ENCODE measurements at regions not wholly inside any gene's neighbourhood (a gene's known extent, or its start where the extent isn't known, plus 50 kb on each side); places are given as distances from the start of the nearest gene placed in this dataset.

DNA sequence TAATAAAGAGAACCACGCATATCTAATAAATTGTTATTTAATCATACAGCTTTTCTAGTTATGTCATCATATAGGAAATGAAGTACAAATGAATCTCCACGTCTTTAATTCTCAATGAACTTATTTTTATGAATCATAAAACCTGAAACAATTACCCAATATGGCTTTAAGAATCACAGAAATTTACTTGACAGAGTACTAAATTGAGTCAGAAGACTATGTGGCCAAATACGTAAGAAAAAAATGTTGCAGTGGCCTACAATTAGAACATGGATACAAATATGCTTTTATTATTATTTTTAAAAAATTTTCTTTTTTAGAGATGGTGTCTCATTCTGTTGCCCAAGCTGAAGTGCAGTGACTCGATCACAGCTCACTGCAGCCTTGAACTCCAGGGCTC lies 584.7 kb upstream of the SLC35B3 start:
- TF ChIP-seq CTCF (IDR thresholded peaks at IDR 0.05), result no peak
- no peak overlapping the region for H3K27ac Mint-ChIP-seq
- DNase-seq (no peak), ATAC-seq (no peak)
- Histone ChIP-seq H3K27me3 (ENCODE audit: control insufficient read depth, insufficient read depth, low read length) (no peaks in the 10 kb centered on the region), H3K4me1 (ENCODE audit: control insufficient read depth, insufficient read depth, low read length) (no peaks in the 10 kb centered on the region), H3K4me3 (ENCODE audit: low read length) (no peak overlapping the region), H3K27ac (ENCODE audit: low read length) (no peak overlapping the region), H3K36me3 (ENCODE audit: control insufficient read depth, insufficient read depth, low read length) (no peaks in the 10 kb centered on the region), H3K9me3 (ENCODE audit: control insufficient read depth, insufficient read depth, low read length) (no peaks in the 10 kb centered on the region)
- intact Hi-C loops (cut with micrococcal nuclease), result no loop called here
- H3K4me1 Mint-ChIP-seq, result peaks cover 0 to 1% of the 10 kb centered on the region in 2 donors
- no peaks in the 10 kb centered on the region for H3K27me3 Mint-ChIP-seq (ENCODE audit: low read depth in 2 of 2)
- H3K36me3 Mint-ChIP-seq, result no peaks in the 10 kb centered on the region
- H3K4me3 Mint-ChIP-seq, result no peak overlapping the region
- peaks cover 6 to 11% of the 10 kb centered on the region in 2 donors for H3K9me3 Mint-ChIP-seq
- 62% methylated on average over 2 of the region's 4 CpGs for WGBS (ENCODE audit: insufficient coverage)

DNA sequence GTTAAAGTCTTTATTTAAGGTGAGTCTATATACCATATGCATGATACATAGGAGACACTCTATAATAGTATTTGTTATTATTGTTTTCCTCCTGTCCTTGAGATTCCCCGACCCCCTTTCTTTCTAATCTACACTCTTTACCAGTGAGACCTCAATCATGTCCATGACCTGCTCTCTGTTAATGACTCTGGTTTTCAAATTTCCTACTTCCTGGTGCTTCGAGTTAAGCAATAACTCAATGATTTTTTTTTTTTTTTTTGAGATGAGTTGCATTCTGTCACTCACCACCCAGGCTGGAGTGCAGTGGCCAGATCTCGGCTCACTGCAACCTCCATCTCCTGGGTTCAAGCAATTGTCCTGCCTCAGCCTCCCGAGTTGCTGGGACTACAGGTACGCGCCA lies 574.6 kb upstream of the SLC35B3 start:
- Histone ChIP-seq H3K4me1 (ENCODE audit: control insufficient read depth, insufficient read depth, low read length) (no peaks in the 10 kb centered on the region), H3K27me3 (ENCODE audit: control insufficient read depth, insufficient read depth, low read length) (no peaks in the 10 kb centered on the region), H3K9me3 (ENCODE audit: control insufficient read depth, insufficient read depth, low read length) (peaks cover 4% of the 10 kb centered on the region), H3K36me3 (ENCODE audit: control insufficient read depth, insufficient read depth, low read length) (no peaks in the 10 kb centered on the region), H3K27ac (ENCODE audit: low read length) (no peak overlapping the region), H3K4me3 (ENCODE audit: low read length) (no peak overlapping the region)
- DNase-seq, result no peak
- WGBS (ENCODE audit: insufficient coverage), result 81% methylated on average over 6 of the region's 6 CpGs
- no peaks in the 10 kb centered on the region for H3K36me3 Mint-ChIP-seq
- TF ChIP-seq CTCF (IDR thresholded peaks at IDR 0.05), result no peak
- no peak overlapping the region for H3K4me3 Mint-ChIP-seq
- no peaks in the 10 kb centered on the region for H3K27me3 Mint-ChIP-seq (ENCODE audit: low read depth in 2 of 2)
- H3K27ac Mint-ChIP-seq, result no peak overlapping the region
- H3K9me3 Mint-ChIP-seq, result peaks cover 6 to 14% of the 10 kb centered on the region in 2 donors
- intact Hi-C loops (cut with micrococcal nuclease), result no loop called here
- ATAC-seq, result no peak
- H3K4me1 Mint-ChIP-seq, result no peaks in the 10 kb centered on the region

DNA sequence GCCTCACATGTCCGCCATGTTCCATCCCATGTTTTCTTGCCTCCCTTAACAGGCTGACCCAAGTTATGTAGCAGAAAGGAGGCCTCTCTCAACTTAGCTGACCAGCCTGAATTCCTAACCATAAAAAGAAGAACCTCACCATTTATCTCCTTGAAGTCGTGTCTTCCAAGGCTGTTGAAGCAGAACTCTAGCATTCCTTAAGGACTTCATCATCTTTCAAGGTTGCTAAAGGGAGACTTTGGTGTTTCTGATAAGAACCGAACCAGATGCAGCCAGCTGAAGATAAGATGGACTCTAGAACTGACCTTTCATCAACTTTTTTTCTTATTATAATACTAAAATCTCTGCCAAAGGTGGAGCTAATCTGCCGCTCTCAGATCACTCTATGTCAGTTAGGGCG lies 571.7 kb upstream of the SLC35B3 start:
- Mint-ChIP-seq H3K27me3 (ENCODE audit: low read depth in 2 of 2) (no peaks in the 10 kb centered on the region), H3K36me3 (no peaks in the 10 kb centered on the region), H3K9me3 (peaks cover 6 to 17% of the 10 kb centered on the region in 2 donors)

More for the DNA sequence above, 571.7 kb upstream of the SLC35B3 start:
- intact Hi-C loops (cut with micrococcal nuclease), result no loop called here
- Histone ChIP-seq H3K27ac (ENCODE audit: low read length) (no peak overlapping the region), H3K4me3 (ENCODE audit: low read length) (no peak overlapping the region), H3K4me1 (ENCODE audit: control insufficient read depth, insufficient read depth, low read length) (no peaks in the 10 kb centered on the region), H3K36me3 (ENCODE audit: control insufficient read depth, insufficient read depth, low read length) (no peaks in the 10 kb centered on the region), H3K27me3 (ENCODE audit: control insufficient read depth, insufficient read depth, low read length) (no peaks in the 10 kb centered on the region), H3K9me3 (ENCODE audit: control insufficient read depth, insufficient read depth, low read length) (peaks cover 4% of the 10 kb centered on the region)
- no peak for ATAC-seq
- H3K27ac Mint-ChIP-seq, result no peak overlapping the region
- 92% methylated on average over 5 of the region's 5 CpGs for WGBS (ENCODE audit: insufficient coverage)
- H3K4me3 Mint-ChIP-seq, result no peak overlapping the region
- H3K4me1 Mint-ChIP-seq, result no peaks in the 10 kb centered on the region
- DNase-seq, result no peak
- TF ChIP-seq CTCF (IDR thresholded peaks at IDR 0.05), result no peak

Data from natural killer cell (primary cell).